Tibial artery (tissue), 4 donors: ENCODE measurements at regions not wholly inside any gene's neighbourhood (a gene's known extent, or its start where the extent isn't known, plus 50 kb on each side); places are given as distances from the start of the nearest gene placed in this dataset.
"Not testable (repeated sequence)": the region's sequence is repeated elsewhere in the genome, so short reads cannot be mapped to it uniquely, and the experiment has no call there.

Experiments
- DNase-seq, 2 donors: peaks; one replicate each; pipeline ENCODE4 v3.0.0-alpha.2; 2019
- H3K27ac ChIP-seq, 2 donors: fragments of 200-600 bp; sonication (generic) in 1 of 2; 1 replicate in 1 of 2; 2 replicates in 1 of 2; pipeline ENCODE4 v1.5.1; 2018 to 2019; ENCODE audit warnings: mild to moderate bottlenecking in 1 of 2
- H3K27me3 ChIP-seq, 2 donors: fragments of 200-600 bp; sonication (generic) in 1 of 2; one replicate each; pipeline versions ENCODE4 v1.5.1 to v1.6.0; 2016 to 2019
- H3K36me3 ChIP-seq, 3 donors: fragments of 200-600 bp; sonication (generic) in 2 of 3; one replicate each; pipeline ENCODE4 v1.5.1; 2016 to 2019; ENCODE audit warnings: mild to moderate bottlenecking in 2 of 3
- H3K4me1 ChIP-seq, 4 donors: fragments of 200-600 bp; sonication (generic) in 2 of 4; 1 replicate in 3 of 4; 2 replicates in 1 of 4; pipeline ENCODE4 v1.5.1; 2016 to 2019
- H3K4me3 ChIP-seq, 2 donors: fragments of 200-600 bp; sonication (generic) in 1 of 2; 1 replicate in 1 of 2; 2 replicates in 1 of 2; pipeline ENCODE4 v1.5.1; 2018 to 2019; ENCODE audit warnings: mild to moderate bottlenecking in 2 of 2
- H3K9me3 ChIP-seq, 3 donors: fragments of 200-600 bp; sonication (generic) in 1 of 3; one replicate each; pipeline ENCODE4 v1.5.1; 2016 to 2019
- intact Hi-C: fragments of 100-400 bp; cut with DNase I; formaldehyde crosslinking; loops from one replicate; pipeline ENCODE4 v1.15.0; 2023; ENCODE audit warnings: low total_unique reads
- TF ChIP-seq, protein P1 (sequence below), 2 experiments: fragments of 200-600 bp in 1 of 2; fragments of 450-650 bp in 1 of 2; IDR thresholded peaks; one replicate each; pipeline ENCODE4 v1.5.1; 2017 to 2019; ENCODE audit warnings: antibody characterized with exemption in 2 of 2, mild to moderate bottlenecking in 1 of 2, moderate library complexity in 1 of 2

DNA sequence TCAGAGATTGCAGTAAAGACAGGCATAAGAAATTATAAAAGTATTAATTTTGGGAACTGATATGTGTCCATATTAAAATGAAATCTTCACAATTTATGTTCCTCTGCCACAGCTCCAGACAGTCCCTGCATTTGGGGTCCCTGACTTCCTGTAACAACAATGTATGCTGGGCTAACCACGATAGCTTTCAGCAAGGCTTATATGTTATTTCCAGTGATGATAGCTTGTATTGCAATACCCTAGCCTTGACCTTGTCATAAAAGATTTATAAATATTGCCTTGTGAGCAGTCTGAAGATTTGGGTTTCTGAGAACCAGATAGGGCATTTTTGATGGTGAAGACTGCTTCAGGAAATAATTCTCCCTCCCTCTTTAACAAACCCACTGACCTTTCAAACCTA, 129.5 kb downstream of the PCDH10 start:
- TF ChIP-seq, protein P1, sequence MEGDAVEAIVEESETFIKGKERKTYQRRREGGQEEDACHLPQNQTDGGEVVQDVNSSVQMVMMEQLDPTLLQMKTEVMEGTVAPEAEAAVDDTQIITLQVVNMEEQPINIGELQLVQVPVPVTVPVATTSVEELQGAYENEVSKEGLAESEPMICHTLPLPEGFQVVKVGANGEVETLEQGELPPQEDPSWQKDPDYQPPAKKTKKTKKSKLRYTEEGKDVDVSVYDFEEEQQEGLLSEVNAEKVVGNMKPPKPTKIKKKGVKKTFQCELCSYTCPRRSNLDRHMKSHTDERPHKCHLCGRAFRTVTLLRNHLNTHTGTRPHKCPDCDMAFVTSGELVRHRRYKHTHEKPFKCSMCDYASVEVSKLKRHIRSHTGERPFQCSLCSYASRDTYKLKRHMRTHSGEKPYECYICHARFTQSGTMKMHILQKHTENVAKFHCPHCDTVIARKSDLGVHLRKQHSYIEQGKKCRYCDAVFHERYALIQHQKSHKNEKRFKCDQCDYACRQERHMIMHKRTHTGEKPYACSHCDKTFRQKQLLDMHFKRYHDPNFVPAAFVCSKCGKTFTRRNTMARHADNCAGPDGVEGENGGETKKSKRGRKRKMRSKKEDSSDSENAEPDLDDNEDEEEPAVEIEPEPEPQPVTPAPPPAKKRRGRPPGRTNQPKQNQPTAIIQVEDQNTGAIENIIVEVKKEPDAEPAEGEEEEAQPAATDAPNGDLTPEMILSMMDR (IDR thresholded peaks at IDR 0.05) = no peak
- intact Hi-C loops = no loop called here
- no peaks in the 10 kb centered on the region for H3K36me3 ChIP-seq
- no peak for DNase-seq
- no peaks in the 10 kb centered on the region for H3K27me3 ChIP-seq
- H3K9me3 ChIP-seq = no peaks in the 10 kb centered on the region
- no peaks in the 10 kb centered on the region for H3K4me1 ChIP-seq
- H3K4me3 ChIP-seq = no peak overlapping the region
- H3K27ac ChIP-seq = no peak overlapping the region

DNA sequence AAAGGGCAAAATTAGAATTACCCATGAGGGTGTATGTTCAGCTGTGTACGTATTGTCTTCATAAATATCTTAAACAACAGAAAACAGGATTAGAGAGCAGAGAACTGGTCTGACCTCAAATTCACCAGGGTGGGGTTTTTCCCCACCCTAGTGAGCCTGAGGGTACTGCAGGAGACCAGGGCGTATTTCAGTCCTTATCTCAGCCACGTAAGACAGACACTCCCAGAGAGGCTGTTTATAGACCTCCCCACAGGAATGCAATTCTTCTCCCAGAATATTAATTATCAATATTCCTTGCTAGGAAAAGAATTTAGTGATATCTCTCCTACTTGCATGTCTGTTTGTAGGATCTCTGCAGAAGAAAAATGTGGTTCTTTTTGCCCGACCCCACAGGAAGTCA, 128.8 kb downstream of the PCDH10 start:
- intact Hi-C loops, H3K4me1 ChIP-seq, H3K9me3 ChIP-seq, DNase-seq, H3K27me3 ChIP-seq, H3K36me3 ChIP-seq, H3K27ac ChIP-seq, H3K4me3 ChIP-seq: not testable (repeated sequence)

DNA sequence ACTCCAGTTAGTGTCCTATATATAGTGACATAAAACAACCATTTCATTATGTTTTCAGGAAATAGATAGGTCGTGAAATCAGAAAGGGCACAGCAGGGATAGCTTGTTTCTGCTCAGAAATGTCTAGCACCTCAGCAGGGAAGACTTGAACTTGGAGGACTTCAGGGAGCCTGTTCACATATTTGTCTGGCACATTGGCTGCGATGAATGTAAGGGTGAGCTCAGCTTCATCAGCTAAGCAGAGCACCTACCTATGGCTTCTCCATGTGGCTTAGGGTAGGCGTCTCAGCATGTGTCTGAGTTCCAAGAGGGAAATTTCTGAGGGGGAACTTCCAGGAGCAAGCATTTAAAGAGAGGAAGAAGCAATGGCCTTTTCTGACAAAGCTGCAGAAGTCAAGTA, 126.2 kb downstream of the PCDH10 start:
- Histone ChIP-seq H3K4me3 (no peak overlapping the region), H3K27ac (no peak overlapping the region), H3K4me1 (no peaks in the 10 kb centered on the region), H3K36me3 (no peaks in the 10 kb centered on the region), H3K27me3 (no peaks in the 10 kb centered on the region), H3K9me3 (no peaks in the 10 kb centered on the region)
- TF ChIP-seq, protein P1 (IDR thresholded peaks at IDR 0.05) = no peak
- intact Hi-C loops = no loop called here
- DNase-seq = no peak

DNA sequence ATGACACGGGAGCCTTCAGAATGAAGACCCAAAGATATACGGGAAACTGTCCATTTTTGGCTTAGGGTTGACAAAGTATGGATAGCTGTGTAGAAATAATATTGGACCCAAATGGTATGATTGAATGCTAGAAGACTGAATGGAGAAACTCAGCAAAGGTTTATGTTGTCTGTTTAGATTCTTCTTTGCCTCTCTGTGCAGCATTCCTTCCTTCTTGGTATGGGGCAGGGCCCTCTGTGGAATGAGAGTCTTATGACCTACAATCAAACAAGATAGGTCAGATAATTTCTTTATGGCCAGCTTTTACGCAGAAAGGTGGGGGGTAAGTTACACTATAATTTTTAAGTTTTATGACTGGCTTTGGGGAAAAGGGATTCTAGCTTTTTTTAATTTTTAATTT, 124.3 kb downstream of the PCDH10 start:
- TF ChIP-seq, protein P1 (IDR thresholded peaks at IDR 0.05) = no peak
- H3K4me1 ChIP-seq = no peaks in the 10 kb centered on the region
- intact Hi-C loops = no loop called here
- no peak overlapping the region for H3K4me3 ChIP-seq
- H3K9me3 ChIP-seq = no peaks in the 10 kb centered on the region
- no peak for DNase-seq
- H3K36me3 ChIP-seq = no peaks in the 10 kb centered on the region
- no peak overlapping the region for H3K27ac ChIP-seq
- no peaks in the 10 kb centered on the region for H3K27me3 ChIP-seq

DNA sequence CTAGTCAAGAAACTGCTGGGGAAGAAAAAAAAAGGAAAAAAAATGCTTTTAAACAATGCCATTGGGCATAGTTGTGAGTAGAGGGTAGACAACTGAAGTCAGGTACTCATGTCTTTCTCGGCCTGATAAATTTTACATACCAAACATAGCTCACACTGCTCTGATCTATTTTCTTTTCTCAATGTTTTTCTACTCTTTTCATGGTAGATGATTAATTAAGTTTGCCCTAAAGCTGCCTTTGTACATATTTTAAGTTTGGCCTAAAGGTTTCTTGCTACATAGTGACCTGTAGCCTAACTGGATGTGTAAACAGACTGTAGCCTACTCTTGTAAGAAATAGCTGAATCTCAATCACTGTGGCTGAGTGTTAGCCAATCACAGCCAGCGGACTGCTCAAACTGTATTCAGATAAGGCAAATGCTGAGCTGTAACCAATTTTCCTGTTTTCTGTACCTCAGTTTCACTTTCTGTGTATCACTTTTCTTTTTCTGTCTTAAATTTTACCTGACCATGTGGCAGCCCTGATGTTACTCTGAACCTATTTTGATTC, 121.0 kb downstream of the PCDH10 start:
- Histone ChIP-seq H3K9me3 (no peaks in the 10 kb centered on the region), H3K27ac (no peak overlapping the region), H3K4me1 (no peaks in the 10 kb centered on the region), H3K4me3 (no peak overlapping the region), H3K27me3 (no peaks in the 10 kb centered on the region), H3K36me3 (no peaks in the 10 kb centered on the region)
- intact Hi-C loops = no loop called here
- TF ChIP-seq, protein P1 (IDR thresholded peaks at IDR 0.05) = no peak
- DNase-seq = no peak

DNA sequence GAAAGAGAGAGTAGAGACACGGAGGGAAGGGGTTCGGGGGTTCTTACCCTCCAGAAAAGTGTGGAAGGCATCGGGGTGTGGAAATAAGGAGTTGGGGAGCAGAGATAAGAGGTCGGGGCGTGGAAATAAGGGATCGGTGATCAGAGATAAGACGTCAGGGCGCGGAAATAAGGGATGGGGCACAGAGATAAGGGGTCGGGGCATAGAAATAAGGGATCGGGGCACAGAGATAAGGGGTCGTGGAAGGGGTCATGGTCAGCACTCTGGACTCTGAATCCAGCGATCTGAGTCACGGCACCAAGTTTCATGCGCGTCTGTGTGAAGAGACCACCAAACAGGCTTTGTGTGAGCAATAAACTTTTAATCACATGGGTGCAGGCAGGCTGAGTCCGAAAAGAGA, 119.1 kb downstream of the PCDH10 start:
- TF ChIP-seq, protein P1 (IDR thresholded peaks at IDR 0.05) = no peak
- intact Hi-C loops = no loop called here
- DNase-seq = no peak
- H3K36me3 ChIP-seq = no peaks in the 10 kb centered on the region
- no peak overlapping the region for H3K4me3 ChIP-seq
- no peak overlapping the region for H3K27ac ChIP-seq
- no peaks in the 10 kb centered on the region for H3K27me3 ChIP-seq
- no peaks in the 10 kb centered on the region for H3K4me1 ChIP-seq
- H3K9me3 ChIP-seq = no peaks in the 10 kb centered on the region

DNA sequence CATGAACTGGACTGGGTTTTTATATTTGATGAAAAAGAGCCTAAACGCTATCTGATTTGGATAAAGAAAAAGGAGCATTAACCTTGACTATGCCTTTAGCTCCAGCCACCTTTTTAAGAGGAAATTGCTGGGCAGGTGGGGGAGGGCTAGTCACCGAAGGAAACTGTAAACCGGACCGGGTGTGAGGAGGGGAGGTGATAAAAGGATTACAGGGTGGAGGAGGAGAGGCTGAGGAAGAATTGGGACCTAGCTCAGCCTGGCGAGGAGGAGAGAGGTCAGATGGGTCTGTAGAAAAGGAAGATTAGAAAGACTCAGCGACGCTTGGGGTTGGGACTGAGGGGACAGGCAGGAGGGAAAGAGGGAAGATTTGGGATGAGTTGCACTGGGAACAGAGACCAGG, 118.4 kb downstream of the PCDH10 start:
- H3K27ac ChIP-seq, H3K36me3 ChIP-seq, H3K4me3 ChIP-seq, H3K4me1 ChIP-seq, H3K9me3 ChIP-seq, H3K27me3 ChIP-seq, intact Hi-C loops, DNase-seq: not testable (repeated sequence)

DNA sequence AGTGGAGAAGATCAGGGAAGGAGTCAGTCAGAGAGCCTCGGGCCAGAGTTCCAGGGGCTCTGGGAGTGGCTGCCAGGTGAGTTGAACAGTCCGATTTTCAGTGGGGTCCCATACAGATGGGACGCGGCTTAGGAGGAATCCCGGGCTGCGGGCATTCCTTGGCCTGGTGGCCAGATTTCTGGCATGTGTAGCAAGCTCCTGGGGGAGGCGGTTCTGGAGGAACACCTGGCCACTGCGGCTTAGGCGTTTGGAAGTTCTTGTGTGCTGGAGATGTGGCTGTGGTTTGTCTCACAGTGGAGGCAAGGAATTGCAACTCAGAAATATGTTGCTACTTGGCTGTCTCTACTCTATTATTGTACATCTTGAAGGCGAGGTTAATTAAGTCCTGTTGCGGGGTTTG, 117.9 kb downstream of the PCDH10 start:
- H3K27me3 ChIP-seq, H3K36me3 ChIP-seq, DNase-seq, H3K27ac ChIP-seq, H3K4me3 ChIP-seq, H3K4me1 ChIP-seq, H3K9me3 ChIP-seq, intact Hi-C loops: not testable (repeated sequence)

DNA sequence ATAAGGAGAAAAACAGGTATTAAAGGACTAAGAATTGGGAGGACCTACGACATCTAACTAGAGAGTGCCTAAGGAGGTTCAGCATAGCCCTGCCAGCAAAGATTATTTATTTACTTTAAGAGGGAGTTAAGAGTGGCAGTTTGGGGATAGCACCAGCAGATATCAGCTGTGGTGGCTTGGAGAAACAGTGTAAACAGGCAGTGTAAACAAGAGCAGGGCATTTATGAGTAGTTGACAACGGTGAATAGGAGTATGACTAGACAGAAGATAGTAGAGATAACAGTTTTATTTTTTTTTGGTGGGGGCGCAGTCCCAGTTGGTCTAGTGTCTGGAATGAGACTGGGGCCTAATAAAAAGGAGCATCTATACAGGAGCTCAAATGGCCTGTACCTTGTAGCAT, 115.2 kb downstream of the PCDH10 start:
- H3K4me3 ChIP-seq, H3K27ac ChIP-seq, intact Hi-C loops, DNase-seq, H3K9me3 ChIP-seq, H3K27me3 ChIP-seq, H3K36me3 ChIP-seq, H3K4me1 ChIP-seq: not testable (repeated sequence)
